GM12878 (cell line): ENCODE measurements at regions not wholly inside any gene's neighbourhood (a gene's known extent, or its start where the extent isn't known, plus 50 kb on each side); places are given as distances from the start of the nearest gene placed in this dataset.

Experiments
- ATAC-seq: fragments of 200-7000 bp; cut with Tn5 transposase; 3 replicates; pipeline ENCODE4 v1.9.1; 2020; ENCODE audit warnings: mild to moderate bottlenecking, moderate library complexity
- BruUV-seq: library from RNA; stranded (reverse); fragments of 400-500 nt; replicated peaks from 2 replicates; lab custom pipeline; 2021; lab: Mats Ljungman, UMichigan
- CTCF ChIA-PET: fragments of 300-600 bp; sonication (Branson Sonifier 250); formaldehyde crosslinking; extraction: SDS; loops from one replicate; lab custom pipeline; 2021; ENCODE audit warnings: inconsistent platforms; lab: Yijun Ruan, JAX
- POLR2A ChIA-PET: fragments of 350-600 bp; formaldehyde crosslinking; extraction: SDS; loops from one replicate; lab custom pipeline; 2021; ENCODE audit warnings: inconsistent platforms; lab: Charles Lee
- RAD21 ChIA-PET: fragments of 300-600 bp; sonication (Branson Sonifier 250); formaldehyde crosslinking; loops from one replicate; lab custom pipeline; 2023; ENCODE audit warnings: antibody characterized with exemption; ENCODE audit not compliant: unreplicated experiment; lab: Charles Lee
- SMC1A ChIA-PET: fragments of 300-600 bp; sonication (Branson Sonifier 250); formaldehyde crosslinking; loops from one replicate; lab custom pipeline; 2023; ENCODE audit not compliant: unreplicated experiment, uncharacterized antibody; lab: Charles Lee
- DNase-seq: peaks from one replicate; pipeline ENCODE4 v3.0.0-alpha.2; 2011; ENCODE audit warnings: low read depth, low spot score
- FAIRE-seq: peaks from 3 replicates; lab custom pipeline; 2011; peaks lifted over from hg19 to GRCh38; lab: Jason Lieb, UNC
- H2AFZ ChIP-seq: 2 replicates; pipeline ENCODE4 v1.6.0; 2011; ENCODE audit warnings: low read depth, low read length, control low read depth; ENCODE audit not compliant: control insufficient read depth
- H3K27ac ChIP-seq: 2 replicates; pipeline ENCODE4 v1.5.1; 2011; ENCODE audit warnings: control low read depth; ENCODE audit not compliant: control insufficient read depth, insufficient read depth
- H3K27me3 ChIP-seq, 2 experiments: replicated peaks in 1 of 2; 2 replicates each; pipeline versions ENCODE4 v1.6.0 to v1.6.1; 2011; ENCODE audit warnings: low read length in 1 of 2; ENCODE audit not compliant: control insufficient read depth in 2 of 2, insufficient read depth in 2 of 2
- H3K36me3 ChIP-seq, 2 experiments: 2 replicates each; pipeline ENCODE4 v1.5.1; 2011; ENCODE audit warnings: low read length in 1 of 2; ENCODE audit not compliant: control insufficient read depth in 2 of 2, insufficient read depth in 2 of 2
- H3K4me1 ChIP-seq: 2 replicates; pipeline ENCODE4 v1.6.1; 2011; ENCODE audit warnings: mild to moderate bottlenecking, low read length, moderate library complexity, mixed read lengths; ENCODE audit not compliant: control insufficient read depth, insufficient read depth
- H3K4me2 ChIP-seq: 2 replicates; pipeline ENCODE4 v1.6.0; 2011; ENCODE audit warnings: control low read depth; ENCODE audit not compliant: control insufficient read depth, insufficient read depth
- H3K4me3 ChIP-seq: fragments of 200-600 bp; sonication (generic); 2 replicates; pipeline ENCODE4 v1.5.1; 2016
- H3K79me2 ChIP-seq: 2 replicates; pipeline ENCODE4 v1.6.0; 2011; ENCODE audit warnings: low read length; ENCODE audit not compliant: control insufficient read depth, insufficient read depth
- H3K9ac ChIP-seq: 2 replicates; pipeline ENCODE4 v1.8.0; 2011; ENCODE audit warnings: low read length, control low read depth, mixed read lengths; ENCODE audit not compliant: control insufficient read depth, insufficient read depth
- H3K9me3 ChIP-seq: replicated peaks from 3 replicates; pipeline ENCODE4 v1.5.1; 2011; ENCODE audit warnings: mild to moderate bottlenecking, low read length; ENCODE audit not compliant: control insufficient read depth, insufficient read depth
- H4K20me1 ChIP-seq: 2 replicates; pipeline ENCODE4 v1.6.0; 2011; ENCODE audit not compliant: control insufficient read depth, insufficient read depth
- BCL3 ChIP-seq: IDR thresholded peaks from 2 replicates; pipeline ENCODE4 v1.6.1; 2011; ENCODE audit warnings: borderline replicate concordance, low read depth, mild to moderate bottlenecking, moderate library complexity, low read length; ENCODE audit not compliant: insufficient read depth, poor library complexity, severe bottlenecking
- E4F1 ChIP-seq: fragments of 450-650 bp; IDR thresholded peaks from 2 replicates; pipeline ENCODE4 v1.6.1; 2018; ENCODE audit warnings: borderline replicate concordance, mild to moderate bottlenecking; ENCODE audit not compliant: partially characterized antibody
- EGR1 ChIP-seq, 2 experiments: IDR thresholded peaks; 1 replicate in 1 of 2; 2 replicates in 1 of 2; pipeline ENCODE4 v1.6.1; 2011 to 2012; ENCODE audit warnings: low read depth in 2 of 2, low read length in 2 of 2, borderline replicate concordance in 1 of 2, mild to moderate bottlenecking in 1 of 2, moderate library complexity in 1 of 2
- HDGF ChIP-seq: fragments of 450-650 bp; IDR thresholded peaks from 2 replicates; pipeline ENCODE4 v1.6.1; 2016; ENCODE audit warnings: antibody characterized with exemption
- IRF5 ChIP-seq: fragments of 450-650 bp; IDR thresholded peaks from 2 replicates; pipeline ENCODE4 v1.6.1; 2017; ENCODE audit warnings: borderline replicate concordance
- MAX ChIP-seq: IDR thresholded peaks from 2 replicates; pipeline ENCODE4 v1.6.1; 2012; ENCODE audit warnings: low read depth, low read length, improper control_type of control experiment
- NKRF ChIP-seq: fragments of 450-650 bp; conservative IDR thresholded peaks from 2 replicates; pipeline ENCODE4 v1.6.1; 2017; ENCODE audit warnings: mild to moderate bottlenecking, moderate library complexity
- PML ChIP-seq: IDR thresholded peaks from 2 replicates; pipeline ENCODE4 v1.6.1; 2012; ENCODE audit warnings: low read length, inconsistent platforms
- POLR2AphosphoS5 ChIP-seq: IDR thresholded peaks from 2 replicates; pipeline ENCODE4 v1.6.1; 2011; ENCODE audit warnings: mild to moderate bottlenecking, low read length, inconsistent platforms
- YY1 ChIP-seq: IDR thresholded peaks from 2 replicates; pipeline ENCODE4 v1.6.1; 2011; ENCODE audit warnings: low read depth, mild to moderate bottlenecking, low read length
- ZNF24 ChIP-seq: fragments of 450-650 bp; IDR thresholded peaks from 2 replicates; pipeline ENCODE4 v1.6.1; 2017; ENCODE audit warnings: antibody characterized with exemption, mild to moderate bottlenecking
- ZNF274 ChIP-seq: IDR thresholded peaks from one replicate; pipeline ENCODE4 v1.8.0; 2011; ENCODE audit not compliant: insufficient read length, insufficient read depth
- WGBS: methylation state at CpG from one replicate; pipeline ENCODE4 v1.1.6; 2016; ENCODE audit warnings: low lambda C conversion rate; ENCODE audit not compliant: insufficient replicate concordance, insufficient coverage; ENCODE audit errors: missing lambda C conversion rate; 5-methylcytosine and 5-hydroxymethylcytosine counted together
- in situ Hi-C: fragments of 300-500 bp; cut with MboI; formaldehyde crosslinking; loops from 9 replicates; pipeline ENCODE4 v1.14.3; 2018; ENCODE audit warnings: mixed read lengths
- intact Hi-C: fragments of 100-400 bp; cut with micrococcal nuclease; formaldehyde crosslinking; loops from one replicate; pipeline ENCODE4 v1.14.2; 2022; ENCODE audit not compliant: unreplicated experiment

GRCh38 chr7:156014808-156015207 lies 202.5 kb upstream of the SHH start:
- SMC1A ChIA-PET = no interaction called here
- RAD21 ChIA-PET = no interaction called here
- H3K4me1 ChIP-seq = no peaks in the 10 kb centered on the region
- TF ChIP-seq ZNF24 (no peak), POLR2AphosphoS5 (no peak), YY1 (no peak), BCL3 (no peak), PML (no peak), IRF5 (no peak), ZNF274 (no peak), E4F1 (no peak), NKRF (no peak), HDGF (no peak), EGR1 (IDR thresholded peaks at IDR 0.05; ENCODE audit: borderline replicate concordance in 1 of 2, low read depth in 2 of 2, low read length in 2 of 2) (no peak), MAX (no peak)
- no peak overlapping the region for H2AFZ ChIP-seq
- no peak overlapping the region for H3K4me3 ChIP-seq
- H3K27ac ChIP-seq = no peak overlapping the region
- no peaks in the 10 kb centered on the region for H3K36me3 ChIP-seq
- no peak for DNase-seq
- CTCF ChIA-PET = no interaction called here
- no peaks in the 10 kb centered on the region for H4K20me1 ChIP-seq
- no peaks in the 10 kb centered on the region for H3K79me2 ChIP-seq
- BruUV-seq = no TSS peak
- in situ Hi-C loops = no loop called here
- POLR2A ChIA-PET = no interaction called here
- no peak overlapping the region for H3K4me2 ChIP-seq
- ATAC-seq = no peak
- WGBS = 0% methylated on average over 2 of the region's 2 CpGs
- H3K27me3 ChIP-seq = no peaks in the 10 kb centered on the region
- no peaks in the 10 kb centered on the region; the same call in 2 of the 3 replicates for H3K9me3 ChIP-seq
- FAIRE-seq = no peak
- intact Hi-C loops = no loop called here
- no peak overlapping the region for H3K9ac ChIP-seq
